Activated naive CD8-positive, alpha-beta T cell treated with anti-CD3 and anti-CD28 coated beads, Interleukin-2, amount 10 ng/mL, durations not matched to agents 7 days and 5 days (primary cell): ENCODE measurements at regions not wholly inside any gene's neighbourhood (a gene's known extent, or its start where the extent isn't known, plus 50 kb on each side); places are given as distances from the start of the nearest gene placed in this dataset.
"Not testable (repeated sequence)": the region's sequence is repeated elsewhere in the genome, so short reads cannot be mapped to it uniquely, and the experiment has no call there.

ENCODE experiments used
- ATAC-seq: fragments of 150-1000 bp; cut with Tn5 transposase; one replicate; pipeline ENCODE4 v1.10.0; 2021; ENCODE audit warnings: low read depth, moderate library complexity
- POLR2A ChIA-PET: fragments of 350-600 bp; sonication (Branson Sonifier 250); formaldehyde crosslinking; loops from one replicate; lab custom pipeline; 2021; ENCODE audit warnings: antibody characterized with exemption; lab: Charles Lee
- DNase-seq: peaks from one replicate; pipeline ENCODE4 v3.0.0; 2021
- H3K27ac Mint-ChIP-seq: one replicate; pipeline ENCODE4 v1.8.0; 2022; ENCODE audit warnings: mild to moderate bottlenecking, mixed read lengths
- H3K27me3 Mint-ChIP-seq: one replicate; pipeline ENCODE4 v1.8.0; 2022; ENCODE audit warnings: mild to moderate bottlenecking, moderate library complexity, mixed read lengths
- H3K36me3 Mint-ChIP-seq: one replicate; pipeline ENCODE4 v1.8.0; 2021; ENCODE audit warnings: mild to moderate bottlenecking, mixed read lengths
- H3K4me1 Mint-ChIP-seq: one replicate; pipeline ENCODE4 v1.8.0; 2021; ENCODE audit warnings: mixed read lengths
- H3K4me3 Mint-ChIP-seq: one replicate; pipeline ENCODE4 v1.8.0; 2022; ENCODE audit warnings: mild to moderate bottlenecking, moderate library complexity, mixed read lengths
- H3K9me3 Mint-ChIP-seq: one replicate; pipeline ENCODE4 v1.8.0; 2021; ENCODE audit warnings: mixed read lengths

DNA sequence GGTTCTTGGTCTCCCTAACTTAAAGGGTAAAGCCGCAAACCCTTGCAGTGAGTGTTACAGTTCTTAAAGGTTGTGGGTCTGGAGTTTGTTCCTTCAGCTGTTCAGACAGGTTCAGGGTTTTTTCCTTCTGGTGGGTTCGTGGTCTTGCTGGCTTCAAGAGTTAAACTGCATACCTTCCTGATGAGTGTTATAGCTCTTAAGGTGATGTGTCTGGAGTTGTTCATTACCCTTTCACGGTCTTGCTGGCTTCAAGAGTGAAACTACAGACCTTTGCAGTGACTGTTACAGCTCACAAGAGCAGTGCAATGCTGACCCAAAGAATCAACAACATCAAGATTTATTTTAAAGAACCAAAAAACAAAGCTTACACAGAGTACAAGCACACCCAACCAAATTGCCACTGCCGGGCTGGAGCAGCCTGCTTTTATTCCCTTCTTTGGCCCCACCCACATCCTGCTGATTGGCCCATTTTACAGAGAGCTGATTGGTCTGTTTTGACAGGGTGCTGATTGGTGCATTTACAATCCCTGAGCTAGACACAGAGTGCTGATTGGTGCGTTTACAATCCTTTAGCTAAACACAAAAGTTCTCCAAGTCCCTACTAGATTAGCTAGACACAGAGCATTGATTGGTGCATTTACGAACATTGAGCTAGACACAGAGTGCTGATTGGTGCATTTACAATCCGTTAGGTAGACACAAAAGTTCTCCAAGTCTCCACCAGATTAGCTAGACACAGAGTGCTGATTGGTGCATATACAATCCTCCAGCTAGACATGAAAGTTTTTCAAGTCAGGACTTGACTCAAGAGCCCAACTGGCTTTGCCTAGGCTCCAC lies 121.2 kb upstream of the TMEM170B start:
- H3K27ac Mint-ChIP-seq, H3K4me3 Mint-ChIP-seq, H3K27me3 Mint-ChIP-seq, ATAC-seq, DNase-seq, H3K9me3 Mint-ChIP-seq: not testable (repeated sequence)
- POLR2A ChIA-PET: interaction anchor here (1.1 kb wide), 1 partner anchor 12 kb away, joined by 3 read pairs; no protein-coding TSS in a partner anchor
- Mint-ChIP-seq H3K4me1 (peaks cover 38% of the 10 kb centered on the region), H3K36me3 (peaks cover 21% of the 10 kb centered on the region)

DNA sequence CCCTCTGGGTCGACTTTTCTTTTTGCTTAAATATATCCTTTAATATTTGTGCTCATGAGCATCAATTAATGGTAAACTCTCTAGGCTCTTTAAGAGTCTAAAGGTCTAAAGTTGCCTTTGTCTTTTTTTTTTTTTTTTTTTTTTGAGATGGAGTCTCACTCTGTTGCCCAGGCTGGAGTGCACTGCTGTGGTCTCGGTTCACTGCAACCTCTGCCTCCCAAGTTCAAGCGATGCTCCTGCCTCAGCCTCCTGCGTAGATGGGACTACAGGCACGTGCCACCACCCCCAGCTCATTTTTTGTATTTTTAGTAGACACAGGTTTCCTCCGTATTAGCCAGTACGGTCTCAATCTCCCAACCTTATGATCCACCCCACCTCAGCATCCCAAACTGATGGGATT lies 122.0 kb upstream of the TMEM170B start:
- ATAC-seq: no peak
- H3K4me3 Mint-ChIP-seq: no peak overlapping the region
- H3K27ac Mint-ChIP-seq: no peak overlapping the region
- no peak for DNase-seq
- H3K4me1 Mint-ChIP-seq: peaks cover 42% of the 10 kb centered on the region
- POLR2A ChIA-PET: interaction anchor here (1.2 kb wide), 1 partner anchor 33 kb away, joined by 5 read pairs; no protein-coding TSS in a partner anchor
- no peaks in the 10 kb centered on the region for H3K27me3 Mint-ChIP-seq
- H3K36me3 Mint-ChIP-seq: peaks cover 18% of the 10 kb centered on the region
- peaks cover 5% of the 10 kb centered on the region for H3K9me3 Mint-ChIP-seq

DNA sequence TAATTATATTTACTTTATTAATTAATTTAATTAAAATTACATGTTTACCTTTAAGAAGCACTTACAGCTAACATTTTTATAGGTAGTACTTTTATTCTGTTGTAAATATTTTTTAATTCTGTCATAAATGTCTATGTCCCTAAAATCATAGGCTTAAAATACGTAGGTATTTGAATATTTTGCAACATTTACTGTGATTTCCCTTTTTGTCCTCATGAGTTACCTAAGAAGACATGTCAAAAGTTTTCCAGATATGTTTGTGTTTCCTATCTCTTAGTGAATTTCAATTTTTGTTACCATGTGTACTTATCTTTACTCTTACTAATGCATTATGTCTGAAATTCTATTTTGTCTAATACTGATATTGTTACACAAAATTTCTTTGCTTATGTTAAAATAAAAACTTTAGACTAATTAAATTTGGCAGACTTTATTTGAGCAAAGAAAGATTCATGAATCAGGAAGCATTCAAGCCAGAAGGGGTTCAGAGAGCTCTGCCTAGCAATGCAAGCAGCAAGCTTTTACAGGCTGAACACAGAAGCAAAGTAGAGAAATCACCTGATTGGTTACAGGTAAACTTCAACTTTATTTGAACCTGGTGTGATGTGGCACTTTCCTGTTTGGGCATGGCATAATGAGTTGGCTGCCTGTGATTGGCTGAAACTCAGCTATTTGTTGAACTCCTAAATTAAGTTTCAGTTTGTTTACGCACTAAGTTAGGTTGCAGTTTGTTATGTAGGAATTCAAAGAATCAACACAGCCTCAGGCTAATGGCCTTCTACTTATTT lies 123.2 kb upstream of the TMEM170B start:
- POLR2A ChIA-PET: interaction anchor here (1.2 to 2.3 kb wide), 3 partner anchors 32 to 156 kb away, joined by 5 to 6 read pairs (median 6); no protein-coding TSS in a partner anchor
- ATAC-seq (peak; percentile 75), DNase-seq (no peak)
- Mint-ChIP-seq H3K9me3 (peaks cover 5% of the 10 kb centered on the region), H3K4me3 (peak overlapping the region; percentile 56), H3K36me3 (peaks cover 16% of the 10 kb centered on the region), H3K27ac (peak overlapping the region; percentile 52), H3K4me1 (peaks cover 43% of the 10 kb centered on the region), H3K27me3 (no peaks in the 10 kb centered on the region)

GRCh38 chr6:11413728-11414127 lies 123.8 kb upstream of the TMEM170B start:
- H3K9me3 Mint-ChIP-seq: peaks cover 1% of the 10 kb centered on the region
- H3K27ac Mint-ChIP-seq: peak overlapping the region; percentile 55
- H3K27me3 Mint-ChIP-seq: no peaks in the 10 kb centered on the region
- peaks cover 48% of the 10 kb centered on the region for H3K4me1 Mint-ChIP-seq
- DNase-seq (no peak), ATAC-seq (no peak)
- POLR2A ChIA-PET: interaction anchor here (1.1 to 2.3 kb wide), 4 partner anchors 46 to 181 kb away, joined by 3 to 6 read pairs (median 6); partner anchors contain the start of gene NEDD9
- H3K4me3 Mint-ChIP-seq: peak overlapping the region; percentile 36
- peaks cover 13% of the 10 kb centered on the region for H3K36me3 Mint-ChIP-seq

- peaks cover 48% of the 10 kb centered on the region for H3K4me1 Mint-ChIP-seq
- no peaks in the 10 kb centered on the region for H3K9me3 Mint-ChIP-seq
- DNase-seq (no peak), ATAC-seq (peak; percentile 27)
- H3K27ac Mint-ChIP-seq: peak overlapping the region; percentile 56
- no peaks in the 10 kb centered on the region for H3K27me3 Mint-ChIP-seq
- POLR2A ChIA-PET: interaction anchor here (0.8 to 2.3 kb wide), 8 partner anchors 15 to 241 kb away, joined by 3 to 12 read pairs (median 4); partner anchors contain the start of gene NEDD9
- peaks cover 14% of the 10 kb centered on the region for H3K36me3 Mint-ChIP-seq
- peak overlapping the region; percentile 36 for H3K4me3 Mint-ChIP-seq
Observed at GRCh38 chr6:11413117-11413687, 124.3 kb upstream of the TMEM170B start.

DNA sequence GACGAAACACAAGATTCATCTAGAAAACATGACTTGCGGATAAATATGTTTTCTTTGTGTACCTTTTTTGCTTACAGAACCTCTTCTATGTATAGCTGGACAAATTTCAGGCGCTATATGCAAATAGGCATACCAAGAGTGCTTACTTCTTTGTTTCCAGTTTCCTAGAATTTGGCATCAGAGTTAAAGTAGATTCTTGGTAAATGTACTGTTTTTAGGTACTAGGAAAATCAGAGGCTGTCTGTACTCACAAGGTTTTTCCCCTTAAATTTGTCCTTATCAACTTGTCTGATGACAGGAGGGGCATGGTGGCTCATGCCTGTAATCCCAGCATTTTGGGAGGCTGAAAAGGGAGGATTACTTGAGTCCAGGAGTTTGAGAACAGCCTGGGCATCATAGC lies 124.9 kb upstream of the TMEM170B start:
- ATAC-seq: peak; percentile 69
- H3K27me3 Mint-ChIP-seq: no peaks in the 10 kb centered on the region
- peak overlapping the region; percentile 51 for H3K4me3 Mint-ChIP-seq
- no peak for DNase-seq
- POLR2A ChIA-PET: interaction anchor here (0.8 to 2.3 kb wide), 8 partner anchors 16 to 240 kb away, joined by 3 to 12 read pairs (median 4); partner anchors contain the start of gene NEDD9
- peaks cover 13% of the 10 kb centered on the region for H3K36me3 Mint-ChIP-seq
- H3K9me3 Mint-ChIP-seq: peaks cover 1% of the 10 kb centered on the region
- H3K4me1 Mint-ChIP-seq: peaks cover 48% of the 10 kb centered on the region
- peak overlapping the region; percentile 56 for H3K27ac Mint-ChIP-seq

DNA sequence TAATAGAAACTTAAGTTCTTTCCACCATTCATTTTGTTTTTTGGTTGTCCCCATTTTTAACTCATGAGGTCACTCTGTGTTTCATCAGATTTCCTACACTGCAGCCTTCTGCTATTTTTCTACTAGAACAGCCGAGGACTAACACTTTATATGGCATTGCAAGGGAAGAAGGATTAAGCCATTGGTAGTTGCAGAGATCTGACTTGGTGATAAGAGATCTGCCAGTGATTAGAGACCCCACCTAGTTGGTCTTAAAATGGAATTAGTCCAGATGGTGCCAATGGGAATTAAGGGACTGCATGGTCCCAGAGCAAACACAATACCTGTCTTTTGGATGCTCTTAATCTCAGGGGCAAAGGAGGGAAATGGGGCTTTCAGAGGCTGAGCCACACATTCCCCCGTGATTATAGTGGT lies 125.5 kb upstream of the TMEM170B start:
- H3K27ac Mint-ChIP-seq: peak overlapping the region; percentile 71
- POLR2A ChIA-PET: interaction anchor here (1.1 to 1.5 kb wide), 2 partner anchors 16 to 30 kb away, joined by 3 to 12 read pairs; no protein-coding TSS in a partner anchor

DNA sequence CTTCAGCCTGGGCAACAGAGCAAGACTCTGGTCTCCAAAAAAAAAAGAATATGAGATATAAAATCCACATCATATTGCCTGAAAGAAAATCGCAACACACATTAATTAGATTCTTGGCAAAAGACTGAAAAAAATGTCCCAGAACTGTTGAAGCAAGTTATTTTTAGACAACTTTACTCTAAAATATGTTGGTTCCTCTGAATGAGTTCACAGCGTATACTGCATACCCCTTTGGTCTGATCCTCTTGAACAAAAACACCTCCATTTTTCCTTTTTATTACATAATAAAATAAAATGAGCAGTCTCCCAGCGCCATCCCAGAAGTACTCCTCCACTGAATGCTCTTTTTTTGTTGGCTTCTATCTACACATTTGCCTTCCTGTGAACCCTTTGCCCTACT lies 126.0 kb upstream of the TMEM170B start:
- H3K36me3 Mint-ChIP-seq: peaks cover 13% of the 10 kb centered on the region
- H3K9me3 Mint-ChIP-seq: peaks cover 3% of the 10 kb centered on the region
- POLR2A ChIA-PET: no interaction called here
- no peak overlapping the region for H3K4me3 Mint-ChIP-seq
- no peaks in the 10 kb centered on the region for H3K27me3 Mint-ChIP-seq
- H3K4me1 Mint-ChIP-seq: peaks cover 48% of the 10 kb centered on the region
- no peak for ATAC-seq
- H3K27ac Mint-ChIP-seq: peak overlapping the region; percentile 71
- no peak for DNase-seq

More for the DNA sequence above, 125.5 kb upstream of the TMEM170B start:
- H3K36me3 Mint-ChIP-seq: peaks cover 12% of the 10 kb centered on the region
- no peak for DNase-seq
- H3K4me3 Mint-ChIP-seq: peak overlapping the region; percentile 51
- H3K9me3 Mint-ChIP-seq: peaks cover 3% of the 10 kb centered on the region
- peaks cover 48% of the 10 kb centered on the region for H3K4me1 Mint-ChIP-seq
- no peaks in the 10 kb centered on the region for H3K27me3 Mint-ChIP-seq
- no peak for ATAC-seq

- H3K4me3 Mint-ChIP-seq: no peak overlapping the region
- POLR2A ChIA-PET: interaction anchor here (0.6 kb wide), 1 partner anchor 40 kb away, joined by 4 read pairs; no protein-coding TSS in a partner anchor
- DNase-seq (no peak), ATAC-seq (no peak)
- no peaks in the 10 kb centered on the region for H3K27me3 Mint-ChIP-seq
- peak overlapping the region; percentile 71 for H3K27ac Mint-ChIP-seq
- peaks cover 41% of the 10 kb centered on the region for H3K4me1 Mint-ChIP-seq
- H3K36me3 Mint-ChIP-seq: peaks cover 7% of the 10 kb centered on the region
- H3K9me3 Mint-ChIP-seq: peaks cover 3% of the 10 kb centered on the region
Observed at GRCh38 chr6:11410539-11411307, 126.8 kb upstream of the TMEM170B start.

GRCh38 chr6:11409371-11409770 lies 128.2 kb upstream of the TMEM170B start:
- peaks cover 37% of the 10 kb centered on the region for H3K4me1 Mint-ChIP-seq
- peaks cover 3% of the 10 kb centered on the region for H3K9me3 Mint-ChIP-seq
- H3K27ac Mint-ChIP-seq: no peak overlapping the region
- POLR2A ChIA-PET: no interaction called here
- no peak for DNase-seq
- ATAC-seq: no peak
- peaks cover 7% of the 10 kb centered on the region for H3K36me3 Mint-ChIP-seq
- H3K27me3 Mint-ChIP-seq: no peaks in the 10 kb centered on the region
- no peak overlapping the region for H3K4me3 Mint-ChIP-seq

- DNase-seq (no peak), ATAC-seq (no peak)
- H3K27me3 Mint-ChIP-seq: no peaks in the 10 kb centered on the region
- H3K4me3 Mint-ChIP-seq: no peak overlapping the region
- POLR2A ChIA-PET: no interaction called here
- peaks cover 22% of the 10 kb centered on the region for H3K4me1 Mint-ChIP-seq
- no peak overlapping the region for H3K27ac Mint-ChIP-seq
- peaks cover 7% of the 10 kb centered on the region for H3K36me3 Mint-ChIP-seq
- H3K9me3 Mint-ChIP-seq: peaks cover 3% of the 10 kb centered on the region
Observed at GRCh38 chr6:11407414-11407813, 130.1 kb upstream of the TMEM170B start.

DNA sequence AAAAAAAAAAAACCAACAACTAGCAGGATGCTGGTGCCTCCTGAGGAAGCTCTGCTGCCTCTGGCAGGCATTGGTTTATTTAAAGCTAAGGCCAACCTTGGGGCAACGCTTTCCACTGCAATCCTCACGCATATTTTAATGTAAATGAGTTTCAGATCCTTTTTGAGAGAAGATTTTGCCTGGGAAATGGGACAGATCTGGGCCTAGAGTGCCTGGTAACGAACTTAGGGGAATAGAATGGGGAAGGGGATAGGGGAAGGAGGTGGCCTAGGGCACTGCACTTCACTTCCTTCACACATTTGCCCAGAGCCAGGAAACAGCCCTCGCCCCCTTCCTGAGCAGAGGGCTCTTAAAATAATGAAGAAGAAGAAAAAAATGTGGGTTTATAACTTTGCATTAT lies 132.7 kb upstream of the TMEM170B start:
- POLR2A ChIA-PET: interaction anchor here (0.5 to 0.8 kb wide), 3 partner anchors 27 to 229 kb away, joined by 3 read pairs; no protein-coding TSS in a partner anchor
- no peak overlapping the region for H3K4me3 Mint-ChIP-seq
- H3K9me3 Mint-ChIP-seq: peaks cover 3% of the 10 kb centered on the region
- no peaks in the 10 kb centered on the region for H3K27me3 Mint-ChIP-seq
- H3K4me1 Mint-ChIP-seq: peaks cover 10% of the 10 kb centered on the region
- ATAC-seq: no peak
- peaks cover 4% of the 10 kb centered on the region for H3K36me3 Mint-ChIP-seq
- no peak overlapping the region for H3K27ac Mint-ChIP-seq
- no peak for DNase-seq
